ENCODE measurements at regions not wholly inside any gene's neighbourhood (a gene's known extent, or its start where the extent isn't known, plus 50 kb on each side); places are given as distances from the start of the nearest gene placed in this dataset.

DNA sequence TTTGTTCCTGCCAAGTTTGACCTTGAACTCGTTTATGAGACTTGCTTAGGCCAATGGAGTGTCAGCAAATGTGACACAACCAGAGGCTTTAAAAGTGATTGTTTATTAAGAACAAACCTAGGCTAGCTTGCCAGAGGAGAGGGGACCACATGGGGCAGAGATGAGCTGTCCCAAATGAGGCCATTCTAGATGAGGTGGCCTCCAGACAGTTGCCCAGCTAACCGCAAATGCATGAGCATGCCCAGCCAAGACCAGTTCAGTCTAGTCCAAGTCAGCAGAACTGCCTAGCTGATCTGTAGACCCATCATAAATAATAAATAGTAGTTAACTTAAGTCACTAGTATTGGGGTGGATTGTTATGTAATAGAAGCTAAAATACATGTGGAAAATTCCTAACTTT is 172.8 kb upstream of the DYRK2 start:
- no peak overlapping the region for H3K4me3 ChIP-seq
- intact Hi-C loops (cut with DNase I): no loop called here
- no peak overlapping the region for H3K27ac ChIP-seq
- DNase-seq: no peak
- H3K4me1 ChIP-seq: no peaks in the 10 kb centered on the region
- no peaks in the 10 kb centered on the region for H3K36me3 ChIP-seq
- ATAC-seq: no peak
- H3K9me3 ChIP-seq: no peaks in the 10 kb centered on the region
- TF ChIP-seq, protein P1, sequence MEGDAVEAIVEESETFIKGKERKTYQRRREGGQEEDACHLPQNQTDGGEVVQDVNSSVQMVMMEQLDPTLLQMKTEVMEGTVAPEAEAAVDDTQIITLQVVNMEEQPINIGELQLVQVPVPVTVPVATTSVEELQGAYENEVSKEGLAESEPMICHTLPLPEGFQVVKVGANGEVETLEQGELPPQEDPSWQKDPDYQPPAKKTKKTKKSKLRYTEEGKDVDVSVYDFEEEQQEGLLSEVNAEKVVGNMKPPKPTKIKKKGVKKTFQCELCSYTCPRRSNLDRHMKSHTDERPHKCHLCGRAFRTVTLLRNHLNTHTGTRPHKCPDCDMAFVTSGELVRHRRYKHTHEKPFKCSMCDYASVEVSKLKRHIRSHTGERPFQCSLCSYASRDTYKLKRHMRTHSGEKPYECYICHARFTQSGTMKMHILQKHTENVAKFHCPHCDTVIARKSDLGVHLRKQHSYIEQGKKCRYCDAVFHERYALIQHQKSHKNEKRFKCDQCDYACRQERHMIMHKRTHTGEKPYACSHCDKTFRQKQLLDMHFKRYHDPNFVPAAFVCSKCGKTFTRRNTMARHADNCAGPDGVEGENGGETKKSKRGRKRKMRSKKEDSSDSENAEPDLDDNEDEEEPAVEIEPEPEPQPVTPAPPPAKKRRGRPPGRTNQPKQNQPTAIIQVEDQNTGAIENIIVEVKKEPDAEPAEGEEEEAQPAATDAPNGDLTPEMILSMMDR (IDR thresholded peaks at IDR 0.05): no peak
- H3K27me3 ChIP-seq: no peaks in the 10 kb centered on the region

DNA sequence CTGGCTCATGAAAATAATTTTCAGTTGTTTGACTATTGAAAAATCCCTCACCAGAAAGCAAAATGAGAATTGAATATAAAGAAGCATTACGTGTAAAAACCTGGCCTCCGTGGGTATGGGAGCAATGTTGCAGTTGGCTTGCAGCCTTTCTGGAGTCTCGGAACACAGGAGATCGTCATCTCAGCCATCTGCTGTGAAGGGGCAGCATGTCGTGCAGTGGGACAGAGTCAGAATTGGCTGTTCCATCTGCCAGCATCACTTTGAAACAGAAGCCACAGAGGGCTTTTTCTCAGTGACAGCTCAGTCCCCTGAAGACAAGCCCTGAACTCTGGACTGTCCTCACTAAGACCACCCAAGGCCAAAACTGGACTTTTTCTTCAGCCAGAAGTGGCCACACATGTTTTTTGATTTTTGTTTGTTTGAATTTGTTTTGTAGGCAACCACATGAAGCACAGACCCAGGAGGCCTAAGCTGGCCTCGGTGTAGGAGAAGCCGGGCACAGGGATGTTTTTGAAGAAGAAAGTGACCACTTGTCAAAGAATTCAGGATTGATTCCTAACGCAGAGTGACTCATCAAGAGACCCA is 170.8 kb upstream of the DYRK2 start:
- TF ChIP-seq, protein P1 (IDR thresholded peaks at IDR 0.05): no peak
- Histone ChIP-seq H3K9me3 (no peaks in the 10 kb centered on the region), H3K27me3 (no peaks in the 10 kb centered on the region), H3K27ac (no peak overlapping the region), H3K36me3 (no peaks in the 10 kb centered on the region), H3K4me3 (no peak overlapping the region), H3K4me1 (no peaks in the 10 kb centered on the region)
- no peak for ATAC-seq
- DNase-seq: no peak
- intact Hi-C loops (cut with DNase I): no loop called here

DNA sequence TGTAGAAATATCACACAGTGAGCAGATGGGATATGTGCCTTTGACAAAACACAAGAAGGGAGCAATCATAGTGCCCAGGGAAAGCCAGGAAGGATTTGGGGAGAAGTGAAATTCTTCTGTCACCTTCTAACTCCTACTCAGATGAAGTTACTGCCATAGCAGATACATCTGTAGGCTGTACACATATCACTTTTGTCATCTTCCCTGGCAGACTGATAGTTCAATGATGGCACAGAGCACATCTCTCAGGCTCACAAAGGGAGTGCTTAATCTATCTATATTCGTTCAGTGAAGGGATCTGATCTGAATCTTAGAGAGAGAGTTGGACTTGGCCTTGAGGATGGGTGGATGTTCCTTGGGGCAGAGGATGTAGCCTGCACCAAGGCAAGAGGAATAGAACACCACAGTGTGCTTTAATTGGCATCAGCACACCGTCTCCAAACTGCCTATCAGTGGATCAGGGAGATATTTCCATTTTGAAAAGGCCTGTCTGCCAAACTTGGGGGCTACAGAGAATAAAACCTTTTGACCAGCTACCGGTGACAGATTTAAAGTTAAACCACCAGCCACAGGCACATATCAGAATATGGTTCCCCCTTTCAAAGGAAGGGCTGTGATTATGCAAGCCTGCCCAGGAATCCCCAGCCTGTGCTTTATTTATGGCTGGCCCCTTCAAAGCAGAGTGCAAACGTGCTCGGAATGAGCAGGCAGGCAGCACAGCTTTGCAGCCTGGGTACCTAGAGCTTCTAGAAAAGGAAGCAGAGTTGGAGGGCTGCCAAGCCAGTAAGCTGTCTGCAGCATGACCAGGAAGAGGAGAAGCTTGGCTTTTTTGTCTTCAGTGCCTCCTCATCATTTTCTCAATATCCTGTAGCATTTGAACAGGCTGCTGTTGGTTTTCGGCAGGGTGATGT is 165.5 kb upstream of the DYRK2 start:
- intact Hi-C loops (cut with DNase I): no loop called here
- no peaks in the 10 kb centered on the region for H3K27me3 ChIP-seq
- TF ChIP-seq, protein P1 (IDR thresholded peaks at IDR 0.05): no peak
- H3K36me3 ChIP-seq: no peaks in the 10 kb centered on the region
- H3K9me3 ChIP-seq: no peaks in the 10 kb centered on the region
- ATAC-seq (peak; percentile 70), DNase-seq (no peak)
- H3K27ac ChIP-seq: no peak overlapping the region
- peaks cover 9% of the 10 kb centered on the region for H3K4me1 ChIP-seq
- H3K4me3 ChIP-seq: no peak overlapping the region

GRCh38 chr12:67483871-67484554 is 164.5 kb upstream of the DYRK2 start:
- DNase-seq: no peak

GRCh38 chr12:67484791-67485480 is 163.6 kb upstream of the DYRK2 start:
- Histone ChIP-seq H3K27ac (no peak overlapping the region), H3K9me3 (no peaks in the 10 kb centered on the region), H3K4me3 (no peak overlapping the region), H3K4me1 (peaks cover 9% of the 10 kb centered on the region), H3K36me3 (no peaks in the 10 kb centered on the region), H3K27me3 (no peaks in the 10 kb centered on the region)
- TF ChIP-seq, protein P1 (IDR thresholded peaks at IDR 0.05): no peak
- intact Hi-C loops (cut with DNase I): no loop called here
- ATAC-seq (no peak), DNase-seq (no peak)

More at GRCh38 chr12:67483871-67484554, 164.5 kb upstream of the DYRK2 start:
- no peaks in the 10 kb centered on the region for H3K27me3 ChIP-seq
- intact Hi-C loops (cut with DNase I): no loop called here
- ATAC-seq: peak; percentile 56
- H3K9me3 ChIP-seq: no peaks in the 10 kb centered on the region
- no peak overlapping the region for H3K4me3 ChIP-seq
- H3K36me3 ChIP-seq: no peaks in the 10 kb centered on the region
- TF ChIP-seq, protein P1 (IDR thresholded peaks at IDR 0.05): no peak
- H3K4me1 ChIP-seq: peaks cover 9% of the 10 kb centered on the region
- no peak overlapping the region for H3K27ac ChIP-seq

Measured in upper lobe of right lung (tissue), 1 donor.